WERI-Rb-1 (cell line): ENCODE measurements at regions not wholly inside any gene's neighbourhood (a gene's known extent, or its start where the extent isn't known, plus 50 kb on each side); places are given as distances from the start of the nearest gene placed in this dataset.

Experiments
- DNase-seq: peaks from one replicate; pipeline ENCODE4 v3.0.0-alpha.2; 2020
- H3K27ac ChIP-seq: fragments of 250-450 bp; sonication (Bioruptor Pico); 2 replicates; pipeline ENCODE4 v1.5.1; 2020; ENCODE audit warnings: mild to moderate bottlenecking, moderate library complexity
- H3K27me3 ChIP-seq: fragments of 250-450 bp; sonication (Bioruptor Pico); 2 replicates; pipeline ENCODE4 v1.5.1; 2021; ENCODE audit warnings: mild to moderate bottlenecking, low read depth, moderate library complexity; ENCODE audit not compliant: insufficient read depth, severe bottlenecking
- H3K36me3 ChIP-seq: fragments of 250-450 bp; sonication (Bioruptor Pico); 2 replicates; pipeline ENCODE4 v1.5.1; 2020; ENCODE audit warnings: mild to moderate bottlenecking, moderate library complexity
- H3K4me3 ChIP-seq: 2 replicates; pipeline ENCODE4 v1.5.1; 2011; ENCODE audit warnings: low read depth, mild to moderate bottlenecking, control low read depth, low read length
- H3K9me3 ChIP-seq: fragments of 250-450 bp; sonication (Bioruptor Pico); 2 replicates; pipeline ENCODE4 v1.5.1; 2021; ENCODE audit warnings: mild to moderate bottlenecking, moderate library complexity; ENCODE audit not compliant: severe bottlenecking
- CTCF ChIP-seq: IDR thresholded peaks from 2 replicates; pipeline ENCODE4 v1.5.1; 2011; ENCODE audit warnings: low read depth, mild to moderate bottlenecking, control low read depth, inconsistent platforms, low read length

GRCh38 chr10:131700506-131700905 lies 200.3 kb upstream of the PPP2R2D start:
- no peak for TF ChIP-seq CTCF
- Histone ChIP-seq H3K27ac (no peak overlapping the region), H3K4me3 (no peak overlapping the region), H3K36me3 (no peaks in the 10 kb centered on the region), H3K9me3 (no peaks in the 10 kb centered on the region), H3K27me3 (no peaks in the 10 kb centered on the region)
- DNase-seq = no peak

- Histone ChIP-seq H3K27ac (no peak overlapping the region), H3K36me3 (no peaks in the 10 kb centered on the region), H3K27me3 (no peaks in the 10 kb centered on the region), H3K4me3 (no peak overlapping the region), H3K9me3 (no peaks in the 10 kb centered on the region)
- no peak for DNase-seq
- no peak for TF ChIP-seq CTCF
These were observed 199.5 kb upstream of the PPP2R2D start for GRCh38 chr10:131701131-131701947.

GRCh38 chr10:131702531-131703356 lies 198.1 kb upstream of the PPP2R2D start:
- H3K27ac ChIP-seq = no peak overlapping the region
- H3K36me3 ChIP-seq = no peaks in the 10 kb centered on the region
- no peak for DNase-seq
- peaks cover 4% of the 10 kb centered on the region for H3K9me3 ChIP-seq
- H3K4me3 ChIP-seq = no peak overlapping the region
- no peak for TF ChIP-seq CTCF
- no peaks in the 10 kb centered on the region for H3K27me3 ChIP-seq

- DNase-seq = no peak
- Histone ChIP-seq H3K27me3 (no peaks in the 10 kb centered on the region), H3K4me3 (no peak overlapping the region), H3K9me3 (peaks cover 4% of the 10 kb centered on the region), H3K27ac (no peak overlapping the region), H3K36me3 (no peaks in the 10 kb centered on the region)
- TF ChIP-seq CTCF = no peak
These were observed 197.3 kb upstream of the PPP2R2D start for GRCh38 chr10:131703541-131703940.

GRCh38 chr10:131703941-131704340 lies 196.9 kb upstream of the PPP2R2D start:
- TF ChIP-seq CTCF = no peak
- H3K36me3 ChIP-seq = no peaks in the 10 kb centered on the region
- DNase-seq = no peak
- no peak overlapping the region for H3K4me3 ChIP-seq
- H3K27ac ChIP-seq = no peak overlapping the region
- no peaks in the 10 kb centered on the region for H3K27me3 ChIP-seq
- peaks cover 4% of the 10 kb centered on the region for H3K9me3 ChIP-seq
